ENCODE measurements at regions not wholly inside any gene's neighbourhood (a gene's known extent, or its start where the extent isn't known, plus 50 kb on each side); places are given as distances from the start of the nearest gene placed in this dataset.

DNA sequence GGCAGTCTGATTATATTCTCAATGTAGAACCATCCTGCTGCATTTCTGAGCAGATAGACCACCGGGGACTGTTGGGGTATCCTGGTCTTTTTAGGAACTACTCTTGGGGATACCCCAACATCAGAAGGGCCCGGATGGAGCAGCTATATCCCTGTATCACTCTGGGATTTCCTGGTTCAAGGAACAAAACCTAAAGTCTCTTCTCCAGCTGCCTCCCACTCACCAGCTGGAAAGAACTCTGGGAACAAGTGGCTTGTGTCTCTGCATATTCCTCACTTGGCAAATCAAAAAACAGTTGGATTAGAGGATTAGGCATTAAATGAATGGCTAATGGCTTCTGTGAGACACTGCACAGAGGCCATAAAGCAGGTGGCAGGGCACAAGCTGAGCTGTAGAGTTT lies 62.3 kb upstream of the HS3ST2 start:
- Histone ChIP-seq H3K27me3 (ENCODE audit: control insufficient read depth in 2 of 2, insufficient read depth in 2 of 2, low read length in 2 of 2) (no peaks in the 10 kb centered on the region), H3K4me2 (ENCODE audit: insufficient read depth, low read length) (no peak overlapping the region), H3K4me3 (replicated peaks in 1 of 3; ENCODE audit: insufficient read depth in 1 of 3, low read depth in 1 of 3, low read length in 3 of 3) (no peak overlapping the region), H3K9me1 (replicated peaks; ENCODE audit: control insufficient read depth, extremely low read depth, insufficient read depth, low read length) (no peaks in the 10 kb centered on the region), H2AFZ (ENCODE audit: low read depth, low read length) (no peak overlapping the region), H3K4me1 (ENCODE audit: control insufficient read depth, extremely low read depth, insufficient read depth, low read length) (no peaks in the 10 kb centered on the region), H3K27ac (ENCODE audit: insufficient read depth, low read depth, low read length) (no peak overlapping the region), H3K36me3 (ENCODE audit: control insufficient read depth in 2 of 2, extremely low read depth in 1 of 2, insufficient read depth in 2 of 2, low read length in 2 of 2) (no peaks in the 10 kb centered on the region), H3K79me2 (ENCODE audit: control insufficient read depth, insufficient read depth, low read length) (no peaks in the 10 kb centered on the region), H3K9me3 (replicated peaks; ENCODE audit: control insufficient read depth, insufficient read depth, low read length) (no peaks in the 10 kb centered on the region), H4K20me1 (replicated peaks; ENCODE audit: control insufficient read depth, extremely low read depth, insufficient read depth, low read length) (no peaks in the 10 kb centered on the region), H3K9ac (replicated peaks; ENCODE audit: extremely low read depth, insufficient read depth, low read length) (no peak overlapping the region)
- ChIA-PET POLR2A (no interaction called here), CTCF (interaction anchor here (1.7 kb wide), 1 partner anchor 10 kb away, joined by 4 read pairs; no protein-coding TSS in a partner anchor)
- intact Hi-C loops (cut with micrococcal nuclease) (no loop called here), dilution Hi-C loops (cut with MboI; ENCODE audit: extremely low pct_ligation_motif_present, low sequenced_read_pairs) (no loop called here)
- no TSS peak for BruUV-seq (replicated peaks)
- DNase-seq (ENCODE audit: low read depth, low spot score) (no peak), FAIRE-seq (no peak)
- TF ChIP-seq, protein P1, sequence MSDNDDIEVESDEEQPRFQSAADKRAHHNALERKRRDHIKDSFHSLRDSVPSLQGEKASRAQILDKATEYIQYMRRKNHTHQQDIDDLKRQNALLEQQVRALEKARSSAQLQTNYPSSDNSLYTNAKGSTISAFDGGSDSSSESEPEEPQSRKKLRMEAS (IDR thresholded peaks at IDR 0.05; ENCODE audit: insufficient read depth, insufficient read length) = no peak
- TF ChIP-seq POLR2AphosphoS5 (IDR thresholded peaks at IDR 0.05; ENCODE audit: insufficient read depth, low read depth, low read length) = no peak

DNA sequence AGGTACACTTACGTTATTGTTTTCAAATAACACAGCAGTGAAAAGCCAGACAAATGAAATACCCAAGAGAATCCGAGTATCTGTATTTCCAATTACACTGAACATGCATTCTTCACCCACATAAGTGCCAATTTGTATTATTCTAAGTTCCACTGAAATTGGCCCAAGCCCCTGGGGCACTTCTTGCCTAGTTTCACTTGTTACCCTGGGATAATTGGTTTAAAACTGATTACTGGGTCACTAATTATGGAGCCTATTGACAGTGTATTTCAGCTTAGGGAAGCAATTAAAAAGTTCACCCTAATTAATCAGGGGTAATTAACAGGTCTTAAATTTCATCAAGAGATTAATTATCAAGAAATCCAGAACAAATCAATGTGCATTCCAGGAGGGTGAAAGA lies 60.5 kb upstream of the HS3ST2 start:
- H3K4me2 ChIP-seq (ENCODE audit: insufficient read depth, low read length) = no peak overlapping the region
- dilution Hi-C loops (cut with MboI; ENCODE audit: extremely low pct_ligation_motif_present, low sequenced_read_pairs) = no loop called here
- no peaks in the 10 kb centered on the region for H3K9me1 ChIP-seq (replicated peaks; ENCODE audit: control insufficient read depth, extremely low read depth, insufficient read depth, low read length)
- DNase-seq (ENCODE audit: low read depth, low spot score) = no peak
- no peak overlapping the region for H3K4me3 ChIP-seq (replicated peaks in 1 of 3; ENCODE audit: insufficient read depth in 1 of 3, low read depth in 1 of 3, low read length in 3 of 3)
- no peak for FAIRE-seq
- no peaks in the 10 kb centered on the region for H3K27me3 ChIP-seq (ENCODE audit: control insufficient read depth in 2 of 2, insufficient read depth in 2 of 2, low read length in 2 of 2)
- TF ChIP-seq, protein P1 (IDR thresholded peaks at IDR 0.05; ENCODE audit: insufficient read depth, insufficient read length) = no peak
- TF ChIP-seq JUN (IDR thresholded peaks at IDR 0.05; ENCODE audit: borderline replicate concordance, insufficient read depth, insufficient read length, low read depth) = no peak
- TF ChIP-seq GATA2 (IDR thresholded peaks at IDR 0.05; ENCODE audit: insufficient read depth, insufficient read length, low read depth, low read length) = no peak
- TF ChIP-seq CTCF (IDR thresholded peaks at IDR 0.05; ENCODE audit: extremely low read depth in 1 of 2, insufficient read depth in 1 of 2, low read depth in 1 of 2, low read length in 2 of 2) = no peak
- TF ChIP-seq POLR2A (IDR thresholded peaks at IDR 0.05; ENCODE audit: low read depth, low read length) = no peak
- TF ChIP-seq FOS (IDR thresholded peaks at IDR 0.05; ENCODE audit: borderline replicate concordance, insufficient read depth, low read length) = no peak
- no peak for TF ChIP-seq MYC (IDR thresholded peaks at IDR 0.05; ENCODE audit: low read depth, low read length)
- TF ChIP-seq EZH2 (IDR thresholded peaks at IDR 0.05; ENCODE audit: borderline replicate concordance, low read depth, low read length, severe bottlenecking) = no peak
- no peak for TF ChIP-seq POLR2AphosphoS5 (IDR thresholded peaks at IDR 0.05; ENCODE audit: insufficient read depth, low read depth, low read length)
- intact Hi-C loops (cut with micrococcal nuclease) = no loop called here
- ChIA-PET CTCF (no interaction called here), POLR2A (no interaction called here)
- no peaks in the 10 kb centered on the region for H3K4me1 ChIP-seq (ENCODE audit: control insufficient read depth, extremely low read depth, insufficient read depth, low read length)
- H3K36me3 ChIP-seq (ENCODE audit: control insufficient read depth in 2 of 2, extremely low read depth in 1 of 2, insufficient read depth in 2 of 2, low read length in 2 of 2) = no peaks in the 10 kb centered on the region
- no peak overlapping the region for H2AFZ ChIP-seq (ENCODE audit: low read depth, low read length)
- H3K79me2 ChIP-seq (ENCODE audit: control insufficient read depth, insufficient read depth, low read length) = no peaks in the 10 kb centered on the region
- no peak overlapping the region for H3K27ac ChIP-seq (ENCODE audit: insufficient read depth, low read depth, low read length)
- no peak overlapping the region for H3K9ac ChIP-seq (replicated peaks; ENCODE audit: extremely low read depth, insufficient read depth, low read length)
- H3K9me3 ChIP-seq (replicated peaks; ENCODE audit: control insufficient read depth, insufficient read depth, low read length) = no peaks in the 10 kb centered on the region
- no TSS peak for BruUV-seq (replicated peaks)
- no peaks in the 10 kb centered on the region for H4K20me1 ChIP-seq (replicated peaks; ENCODE audit: control insufficient read depth, extremely low read depth, insufficient read depth, low read length)

Measured in endothelial cell of umbilical vein (primary cell).